GM21381 (cell line): ENCODE measurements at regions not wholly inside any gene's neighbourhood (a gene's known extent, or its start where the extent isn't known, plus 50 kb on each side); places are given as distances from the start of the nearest gene placed in this dataset.

ENCODE experiments used
- ATAC-seq: cut with Tn5 transposase; IDR thresholded peaks from one replicate; pipeline ENCODE4 v1.9.1; 2021; ENCODE audit warnings: mild to moderate bottlenecking, moderate library complexity; ENCODE audit not compliant: unreplicated experiment

DNA sequence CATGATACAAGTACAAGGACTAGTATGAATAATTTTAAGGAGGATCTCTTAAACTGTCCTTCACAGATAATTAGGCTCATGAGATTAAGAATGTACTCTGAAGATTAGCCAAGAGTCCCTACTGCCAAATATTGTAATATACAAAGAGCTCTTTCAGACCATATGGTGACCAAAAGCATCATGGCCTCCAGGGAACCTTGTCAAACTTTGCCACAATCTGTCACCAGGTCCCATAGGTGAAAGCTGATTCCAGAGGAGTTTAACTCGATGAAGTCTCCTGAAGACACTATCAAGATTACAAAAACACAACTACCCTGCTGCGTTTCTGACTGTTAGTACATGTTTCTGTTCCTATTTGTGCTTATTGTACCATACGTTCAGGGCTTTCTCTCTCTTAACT, 395.4 kb upstream of the ITGA1 start:
- ATAC-seq, result no peak

DNA sequence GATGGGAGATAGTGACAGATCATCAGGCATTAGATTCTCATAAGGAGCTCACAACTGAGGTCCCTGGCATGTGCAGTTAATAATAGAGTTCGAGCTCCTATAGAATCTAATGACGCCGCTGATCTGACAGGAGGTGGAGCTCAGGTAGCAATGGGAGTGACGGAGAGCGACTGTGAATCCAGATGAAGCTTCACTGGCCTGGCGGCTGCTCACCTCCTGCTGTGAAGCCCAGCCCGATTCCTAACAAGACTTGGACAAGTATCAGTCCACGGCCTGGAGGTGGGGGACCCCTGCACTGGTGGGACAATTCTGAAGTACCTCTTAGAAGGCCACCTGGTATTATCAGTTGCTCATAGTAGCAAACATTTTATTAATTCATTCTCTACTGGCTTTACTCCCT, 377.9 kb upstream of the ITGA1 start:
- ATAC-seq, result no peak

DNA sequence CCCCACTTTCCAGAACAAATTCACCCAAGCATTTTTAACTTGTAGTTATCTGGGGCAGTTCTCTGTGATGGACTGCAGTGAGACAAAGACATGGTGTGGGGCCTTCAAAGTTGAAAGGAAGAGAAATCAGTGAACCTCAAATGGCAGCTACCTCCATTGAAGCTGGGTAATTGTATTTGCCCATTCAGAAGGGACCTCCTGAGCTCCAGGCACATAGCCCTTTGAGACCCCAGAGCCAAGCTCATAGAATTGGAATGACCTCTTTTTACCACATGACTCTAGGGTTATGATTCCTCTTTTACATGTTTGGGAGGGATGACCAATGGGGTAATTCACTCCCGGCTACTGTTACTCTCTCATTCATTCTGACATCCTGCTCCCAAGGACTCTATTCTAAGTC, 368.4 kb upstream of the ITGA1 start:
- no peak for ATAC-seq

DNA sequence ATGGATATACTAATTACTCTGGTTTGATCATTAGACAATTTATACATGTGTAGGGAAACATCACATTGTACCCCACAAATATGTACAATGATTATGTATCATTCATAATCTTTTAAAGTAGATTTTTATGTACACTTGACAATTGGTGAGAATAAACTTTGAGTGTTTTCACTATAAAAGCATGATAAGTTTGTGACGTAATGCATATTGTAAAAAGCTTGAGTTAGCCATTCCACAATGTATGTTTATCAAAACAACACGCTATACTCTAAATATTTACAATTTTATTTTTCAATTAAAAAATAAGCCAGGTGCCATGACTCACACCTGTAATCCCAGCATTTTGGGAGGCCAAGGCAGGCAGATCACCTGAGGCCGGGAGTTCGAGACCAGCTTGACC, 360.1 kb upstream of the ITGA1 start:
- ATAC-seq, result no peak

DNA sequence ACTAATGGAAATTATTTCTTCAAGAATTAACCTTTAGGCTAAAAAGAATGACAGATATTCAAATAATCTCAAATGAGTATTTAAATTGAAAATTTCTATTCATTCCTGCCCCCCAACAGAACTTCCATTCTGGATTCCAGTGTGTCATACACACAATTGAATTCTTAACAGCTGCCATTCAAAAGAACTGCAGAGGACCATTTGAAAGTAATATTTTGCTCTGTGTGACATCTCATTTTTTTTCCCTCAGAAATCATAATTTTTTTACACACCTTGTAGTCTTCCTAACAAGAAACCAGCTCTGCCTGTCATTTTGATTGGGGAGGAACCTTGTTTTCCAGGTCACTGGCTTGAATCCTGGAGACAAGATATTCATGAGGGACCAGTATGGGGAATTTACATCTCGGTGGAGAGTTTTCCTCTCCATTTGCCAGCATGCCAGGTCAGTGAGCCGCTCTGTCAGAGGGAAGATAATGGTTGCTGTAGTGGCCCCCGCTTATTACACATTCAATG, 358.7 kb upstream of the ITGA1 start:
- ATAC-seq, result no peak

DNA sequence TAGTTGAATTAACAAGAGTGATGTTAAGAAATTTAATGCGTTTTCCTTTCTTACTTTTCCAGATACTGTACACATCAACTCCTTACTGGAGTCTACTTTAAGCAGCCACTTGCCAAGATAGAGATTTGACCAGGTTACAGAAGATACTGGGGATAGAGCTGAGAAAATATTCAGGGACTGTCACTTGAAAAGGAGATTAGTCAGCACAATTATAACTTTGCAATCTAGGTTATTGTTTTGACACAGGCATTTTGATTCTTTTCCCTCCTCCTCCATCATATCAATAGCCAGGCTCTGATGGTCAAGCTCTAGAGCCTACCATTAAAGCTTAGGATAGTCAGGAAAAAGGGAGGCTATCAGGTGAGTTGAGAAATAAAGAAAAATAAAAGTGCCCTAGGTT, 345.9 kb upstream of the ITGA1 start:
- ATAC-seq, result no peak

DNA sequence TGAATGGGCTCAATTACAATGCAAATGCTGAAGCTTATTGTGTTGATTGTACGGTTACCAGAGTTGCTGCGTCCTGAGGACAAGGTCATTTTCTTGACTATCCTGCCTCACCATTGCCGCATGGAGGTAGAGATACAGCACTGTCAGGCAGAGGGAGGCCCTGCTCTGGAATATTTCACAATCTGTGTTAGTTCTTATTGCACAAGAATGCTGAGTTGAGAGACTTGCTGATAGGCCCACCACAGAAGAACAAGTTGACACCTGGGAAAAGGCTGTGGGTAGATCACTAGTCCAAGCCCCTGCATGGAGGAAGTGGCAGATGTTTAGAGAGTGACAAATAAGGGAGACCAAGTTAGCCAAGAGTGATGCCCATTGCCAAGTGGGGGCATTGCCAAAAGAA, 344.5 kb upstream of the ITGA1 start:
- ATAC-seq, result no peak

DNA sequence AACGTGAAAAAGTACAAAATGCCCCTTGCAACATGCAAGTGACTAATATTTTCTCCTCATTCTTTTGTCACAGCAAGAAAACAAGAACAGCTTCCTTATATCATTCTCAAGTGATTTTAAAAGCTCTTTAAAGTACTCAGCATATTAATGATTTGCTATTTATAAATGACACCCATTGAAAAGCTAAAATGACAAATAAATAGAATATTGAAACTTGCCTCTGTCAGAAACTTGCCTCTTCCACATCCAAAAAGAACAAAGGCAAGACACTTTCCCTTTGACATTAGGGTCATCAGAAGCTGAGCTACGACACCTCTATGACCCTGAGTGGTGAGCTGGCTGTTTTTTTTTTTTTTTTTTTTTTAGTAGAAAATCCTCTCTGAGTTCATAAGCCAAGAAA, 339.6 kb upstream of the ITGA1 start:
- ATAC-seq, result no peak

DNA sequence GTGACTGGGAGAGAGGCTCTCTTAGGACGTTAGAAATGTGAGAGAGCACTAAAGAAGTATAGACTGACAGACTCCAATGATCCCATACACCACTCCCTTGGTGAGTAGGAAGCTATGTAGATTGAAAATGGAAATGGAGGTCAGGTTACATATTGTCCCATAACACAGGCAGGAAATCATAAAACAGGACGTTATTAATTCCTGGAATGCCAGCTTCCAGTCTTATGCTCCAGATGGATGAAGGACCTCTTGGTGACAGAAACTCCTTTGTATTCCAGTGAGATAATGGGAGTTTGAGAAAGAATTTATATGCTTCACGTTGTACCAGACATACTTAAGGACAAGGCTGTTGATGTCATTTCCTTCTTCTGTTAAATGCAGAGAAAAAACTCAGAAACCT, 338.2 kb upstream of the ITGA1 start:
- ATAC-seq, result no peak

DNA sequence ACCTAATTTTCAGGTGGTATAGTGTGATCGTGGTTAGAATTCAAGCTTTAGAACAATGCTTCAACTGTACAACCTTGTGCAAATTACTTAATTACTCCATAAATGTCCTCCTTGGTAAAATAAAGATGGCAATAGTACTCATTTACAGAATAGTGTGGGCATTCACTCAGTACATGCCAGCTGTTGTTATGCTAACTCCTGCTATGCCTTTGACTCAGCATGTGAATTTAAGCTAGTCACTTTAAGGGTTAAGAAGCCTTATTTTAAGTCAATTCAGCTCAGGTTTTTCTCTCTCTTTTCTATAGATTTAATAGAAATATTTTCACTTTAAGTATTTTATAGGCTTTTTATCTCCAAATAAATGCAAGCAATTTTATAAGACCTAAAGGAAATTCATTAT, 335.6 kb upstream of the ITGA1 start:
- ATAC-seq, result no peak

DNA sequence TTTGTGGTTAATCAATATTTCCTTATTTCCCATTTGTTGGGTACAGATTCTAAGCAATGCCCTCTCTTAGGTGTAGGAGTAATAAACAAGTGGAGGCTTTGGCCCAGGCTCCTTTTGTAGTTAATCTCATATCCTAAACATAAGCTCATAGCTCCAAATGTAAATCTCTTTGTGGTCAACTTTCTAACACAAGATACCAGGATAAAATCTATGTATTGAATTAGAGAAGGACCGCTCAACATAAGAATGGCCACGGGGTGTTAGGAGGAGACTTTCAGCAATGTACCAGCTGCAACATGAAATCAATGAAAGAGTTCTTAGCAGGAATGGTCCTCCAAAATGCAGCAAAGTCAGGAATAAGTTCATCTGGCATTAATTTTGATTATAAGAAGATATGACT, 334.5 kb upstream of the ITGA1 start:
- ATAC-seq, result no peak

DNA sequence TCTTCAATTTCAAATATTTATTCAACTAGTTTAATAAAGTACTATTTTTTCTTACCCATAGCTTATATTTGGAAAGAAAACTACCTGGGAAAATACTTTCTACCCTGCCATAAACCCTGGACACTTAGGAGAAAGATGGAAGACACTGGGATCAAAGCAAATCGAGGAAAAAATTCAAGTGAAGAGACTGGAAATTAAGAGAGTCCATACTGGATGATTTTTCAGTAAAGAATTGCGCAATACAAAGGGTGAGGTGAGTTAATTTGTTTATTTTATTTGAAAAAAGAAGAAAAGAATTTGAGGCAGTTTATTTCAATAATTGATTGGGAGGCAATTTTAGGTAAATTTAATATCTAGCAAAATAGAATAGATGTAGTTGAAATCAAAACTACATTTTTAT, 331.8 kb upstream of the ITGA1 start:
- ATAC-seq, result no peak

DNA sequence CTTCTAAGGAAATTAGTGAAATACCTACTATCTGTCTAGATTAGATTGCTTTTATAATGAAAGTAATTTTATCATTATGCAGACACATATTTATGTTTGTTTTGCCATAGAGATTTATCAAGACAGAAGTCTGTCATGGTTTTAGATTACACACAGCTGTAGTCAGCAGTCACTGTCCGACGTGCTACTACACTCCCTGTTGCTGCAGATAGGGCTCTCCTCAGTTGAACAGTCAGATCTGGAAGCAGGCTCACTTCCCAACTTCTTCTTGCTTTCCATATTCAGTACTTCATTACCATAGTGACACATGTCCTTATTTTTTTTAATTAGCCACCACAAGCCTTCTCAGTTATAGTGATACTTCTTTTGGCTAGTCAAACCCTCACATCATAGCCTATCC, 329.9 kb upstream of the ITGA1 start:
- ATAC-seq, result no peak

DNA sequence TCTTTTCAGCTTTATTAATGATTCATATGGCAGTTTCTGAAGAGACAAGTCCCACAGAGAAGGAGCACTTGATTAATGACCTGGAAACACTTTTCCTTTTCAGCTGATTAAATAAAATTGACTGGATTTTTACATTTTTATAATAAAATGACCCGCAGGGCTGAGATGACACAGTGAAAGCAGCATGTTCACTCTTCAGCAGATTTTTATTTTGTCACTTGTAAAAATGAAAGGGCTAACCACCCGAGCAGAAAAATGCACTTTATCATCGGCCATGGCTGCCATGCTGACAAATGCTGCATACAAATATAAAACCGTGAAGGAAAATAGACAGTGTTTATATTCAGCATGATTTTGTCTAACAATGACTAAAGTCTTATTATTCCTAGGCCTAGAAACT, 321.6 kb upstream of the ITGA1 start:
- no peak for ATAC-seq

DNA sequence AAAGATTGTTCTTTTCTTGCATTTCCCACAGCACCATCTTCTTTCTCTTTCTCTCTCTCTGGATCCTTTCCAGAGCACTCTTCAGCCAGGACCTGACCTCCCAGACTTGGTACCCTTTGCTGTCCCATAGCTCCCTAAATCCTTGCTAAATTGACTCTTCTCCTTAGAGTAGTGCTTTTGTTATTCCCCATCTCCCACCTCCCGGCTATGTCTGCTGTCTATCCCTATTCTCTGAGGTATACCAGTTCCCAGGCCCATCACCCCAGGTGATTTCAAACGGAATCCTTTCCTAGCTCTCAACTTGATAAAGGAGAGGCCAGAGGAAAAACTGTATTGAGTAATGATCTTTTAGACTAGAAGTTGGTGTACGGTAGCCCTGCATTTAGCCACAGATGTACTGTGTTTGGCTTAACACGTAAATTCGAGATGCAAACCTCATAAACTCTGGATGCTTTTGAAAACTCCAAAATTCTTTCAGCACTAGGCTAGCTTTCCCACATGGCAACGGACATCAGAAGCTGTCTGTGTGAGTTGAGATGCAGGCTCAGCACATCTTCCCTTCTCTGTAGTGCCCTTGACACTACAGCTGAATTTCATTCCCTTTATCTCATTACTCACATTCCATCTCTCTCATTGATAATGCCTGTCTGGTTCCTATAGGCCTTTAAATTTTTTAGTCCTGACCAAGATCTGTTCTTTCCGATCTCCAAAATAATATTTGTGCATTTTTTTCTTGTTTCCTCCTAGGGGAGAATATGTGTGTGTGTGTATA, 320.8 kb upstream of the ITGA1 start:
- no peak for ATAC-seq

DNA sequence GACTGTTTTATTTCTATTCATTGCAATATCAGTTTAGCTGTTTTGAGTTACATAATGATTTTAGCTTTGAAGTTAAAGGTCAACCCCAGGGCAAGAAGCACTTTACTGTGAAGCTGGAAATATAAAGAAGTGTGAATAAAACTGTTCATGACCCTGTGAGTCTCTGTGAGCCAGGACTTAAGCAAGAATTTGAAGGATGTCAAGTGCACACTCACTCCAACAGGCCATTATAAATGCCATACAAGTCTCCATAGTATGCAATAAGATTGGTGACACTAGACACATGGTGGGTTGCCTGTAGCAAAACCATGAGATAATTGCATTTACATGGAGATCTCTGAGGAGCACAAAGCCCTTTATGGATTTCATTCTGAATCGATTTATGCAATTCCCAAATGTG, 318.7 kb upstream of the ITGA1 start:
- ATAC-seq, result no peak

DNA sequence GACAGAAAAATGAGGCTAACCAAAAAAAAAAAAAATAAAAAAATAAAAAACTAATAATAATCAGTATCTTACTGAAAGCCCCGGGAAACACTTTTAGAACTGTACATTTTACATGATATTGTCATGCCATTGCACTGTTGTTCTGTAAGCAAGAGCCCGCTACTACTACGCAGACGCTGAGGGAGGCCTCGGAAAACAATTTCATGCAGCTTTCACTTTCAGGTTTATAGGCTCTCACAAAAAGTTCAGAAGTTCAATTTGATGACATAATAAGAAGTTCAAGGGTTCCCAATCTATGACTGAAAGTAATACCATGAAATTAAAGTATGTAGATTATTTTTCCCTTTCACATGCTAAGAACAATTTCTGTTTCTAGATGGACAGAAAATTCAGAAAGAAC, 318.3 kb upstream of the ITGA1 start:
- no peak for ATAC-seq

DNA sequence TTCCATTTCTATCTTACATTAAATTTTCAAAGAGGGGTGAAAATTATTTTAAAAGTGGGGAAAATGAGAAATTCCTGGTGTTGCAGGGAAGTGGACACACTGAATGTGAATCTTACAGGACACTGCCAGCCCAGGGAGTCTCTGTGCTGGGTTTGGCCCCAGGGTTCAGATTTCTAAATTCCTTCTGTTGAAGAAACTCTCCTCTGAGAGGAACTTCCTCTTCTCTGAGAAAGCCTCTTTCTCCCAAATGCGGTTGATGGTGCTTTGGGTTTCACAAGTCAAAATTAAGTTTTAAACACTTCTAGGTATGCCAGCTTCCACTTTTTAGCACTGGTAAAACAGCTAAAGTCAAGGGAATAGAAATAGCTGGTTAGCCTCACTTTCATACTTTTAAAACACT, 317.9 kb upstream of the ITGA1 start:
- no peak for ATAC-seq

DNA sequence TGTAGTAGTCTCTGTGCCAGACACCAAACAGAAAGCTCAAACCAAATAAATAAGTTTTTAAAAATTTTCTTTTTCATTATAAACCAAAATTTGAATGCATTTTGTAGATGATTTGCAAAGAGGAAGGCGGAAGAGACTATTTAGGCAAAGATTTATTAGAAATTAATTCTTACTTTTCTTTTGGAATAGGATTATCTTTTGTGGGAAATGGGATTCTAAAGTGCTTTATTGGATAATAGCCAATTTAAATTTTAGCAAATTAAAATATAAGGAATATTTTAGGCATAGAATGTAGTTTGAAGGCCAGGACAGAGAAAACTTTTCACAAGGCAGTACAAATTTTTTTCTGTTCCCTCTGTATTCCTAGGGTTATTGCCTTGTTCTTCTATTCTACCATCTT, 311.4 kb upstream of the ITGA1 start:
- no peak for ATAC-seq

DNA sequence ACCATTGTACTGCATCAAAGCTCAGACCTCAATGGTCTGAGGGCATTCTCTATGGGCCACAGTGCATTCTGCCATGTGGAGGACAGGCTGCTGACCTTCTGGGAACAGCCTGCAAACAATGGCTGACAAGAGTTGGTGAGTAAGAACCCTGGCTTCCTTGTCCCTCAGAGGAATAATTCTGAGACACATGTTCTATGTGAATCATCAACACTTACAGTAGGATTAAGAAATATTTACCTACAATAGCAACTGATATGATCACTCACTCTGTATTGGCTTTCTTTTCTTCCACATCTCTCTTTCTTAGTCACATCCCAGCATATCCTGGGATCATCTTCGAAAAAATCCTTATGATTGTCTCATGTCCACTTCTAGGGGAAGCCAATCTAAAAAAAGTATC, 306.5 kb upstream of the ITGA1 start:
- ATAC-seq, result no peak

DNA sequence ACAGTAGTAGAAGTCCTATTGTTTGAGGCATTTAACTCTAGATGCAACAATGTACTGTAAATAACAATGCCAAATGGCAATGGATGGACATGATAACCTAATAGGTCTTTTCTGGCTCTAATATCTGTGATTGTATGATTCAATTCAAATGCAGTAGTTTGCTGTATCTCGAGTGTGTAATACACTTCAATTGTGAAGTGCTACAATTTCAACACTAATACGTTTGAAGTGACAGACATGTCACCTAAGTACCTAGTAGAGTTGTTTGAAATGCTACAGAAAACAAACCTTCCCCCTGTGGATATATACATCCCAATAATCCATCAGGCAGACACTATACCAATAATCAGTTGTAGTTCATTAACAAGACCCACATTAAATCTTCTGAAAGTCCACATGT, 305.9 kb upstream of the ITGA1 start:
- ATAC-seq, result no peak

DNA sequence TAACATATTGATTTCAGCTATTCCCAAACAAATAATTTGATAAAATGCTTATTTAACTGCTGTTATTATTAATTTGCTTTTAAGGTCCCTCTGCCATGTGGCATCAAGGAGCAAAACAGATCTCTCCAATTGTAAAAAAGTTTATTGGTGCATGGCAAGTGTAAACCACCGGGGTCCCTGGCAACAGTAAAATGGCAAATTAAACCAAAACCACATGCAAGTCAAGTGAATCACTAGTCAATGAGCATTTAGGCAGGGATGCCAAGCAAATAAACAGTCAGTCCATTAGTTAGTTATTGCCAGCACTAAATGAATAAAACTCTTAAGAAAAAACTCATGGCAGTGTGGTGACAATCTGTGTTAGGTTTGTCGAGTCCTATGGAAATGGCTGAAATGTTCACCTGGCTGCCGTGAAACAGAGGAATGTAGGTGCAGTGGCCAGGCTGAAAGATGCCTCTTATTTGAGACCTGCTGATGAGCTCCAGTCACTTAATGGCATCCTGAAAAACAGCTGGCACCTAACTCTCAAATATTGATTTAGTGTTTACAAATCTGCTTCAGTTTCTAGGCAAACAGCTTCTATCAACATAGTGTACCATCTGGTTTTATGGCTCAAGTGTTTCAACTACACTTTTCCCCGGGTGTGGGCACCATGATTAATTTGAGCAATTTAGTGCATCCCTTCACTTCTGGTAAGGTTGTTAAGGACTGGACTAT, 296.5 kb upstream of the ITGA1 start:
- no peak for ATAC-seq

DNA sequence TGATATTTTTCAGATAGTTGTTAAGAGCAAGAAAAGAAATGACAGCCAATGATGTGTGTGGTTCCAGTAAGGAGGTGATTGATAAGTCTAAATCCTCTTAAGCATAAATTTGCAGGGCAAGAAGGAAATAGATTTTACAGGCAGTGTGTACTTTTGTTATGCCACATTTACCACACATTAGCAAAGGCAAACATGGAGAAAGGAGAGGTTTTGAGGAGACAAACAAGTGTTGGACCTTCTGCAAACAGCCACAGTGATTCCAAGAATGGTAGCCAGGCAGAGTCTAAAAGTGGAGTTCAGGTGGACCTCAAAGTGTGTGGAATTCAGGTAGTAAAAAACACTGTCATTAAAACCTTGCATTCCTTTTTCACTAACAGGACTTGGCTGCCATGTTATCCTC, 295.9 kb upstream of the ITGA1 start:
- ATAC-seq, result no peak
